Body of pancreas (tissue), 4 donors: ENCODE measurements at regions not wholly inside any gene's neighbourhood (a gene's known extent, or its start where the extent isn't known, plus 50 kb on each side); places are given as distances from the start of the nearest gene placed in this dataset.

Experiments
- POLR2A ChIP-seq, 3 donors: fragments of 450-650 bp; IDR thresholded peaks; one replicate each; pipeline ENCODE4 v1.6.1; 2016; ENCODE audit warnings: antibody characterized with exemption in 3 of 3, mild to moderate bottlenecking in 2 of 3
- TF ChIP-seq, protein P1 (sequence below), 7 experiments: fragments of 450-650 bp in 4 of 7; fragments of 200-600 bp in 3 of 7; sonication (generic) in 3 of 7; IDR thresholded peaks; one replicate each; pipeline ENCODE4 v1.5.1; 2016 to 2019; ENCODE audit warnings: antibody characterized with exemption in 7 of 7

DNA sequence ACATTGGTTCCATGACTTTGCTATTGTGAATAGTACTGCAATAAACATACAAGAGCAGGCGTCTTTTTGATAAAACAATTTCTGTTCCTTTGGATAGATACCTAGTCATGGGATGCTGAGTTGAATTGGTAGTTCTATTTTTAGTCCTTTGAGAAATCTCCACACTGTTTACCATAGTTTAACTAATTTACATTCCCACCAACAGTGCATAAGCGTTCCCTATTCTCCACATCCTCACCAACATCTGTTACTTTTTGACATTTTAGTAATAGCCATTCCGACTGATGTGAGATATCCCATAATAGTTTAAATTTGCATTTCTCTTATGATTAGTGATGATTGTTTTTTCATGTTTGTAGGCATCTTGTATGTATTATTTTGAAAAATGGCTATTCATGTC lies 707.0 kb downstream of the SORCS1 start:
- TF ChIP-seq, protein P1, sequence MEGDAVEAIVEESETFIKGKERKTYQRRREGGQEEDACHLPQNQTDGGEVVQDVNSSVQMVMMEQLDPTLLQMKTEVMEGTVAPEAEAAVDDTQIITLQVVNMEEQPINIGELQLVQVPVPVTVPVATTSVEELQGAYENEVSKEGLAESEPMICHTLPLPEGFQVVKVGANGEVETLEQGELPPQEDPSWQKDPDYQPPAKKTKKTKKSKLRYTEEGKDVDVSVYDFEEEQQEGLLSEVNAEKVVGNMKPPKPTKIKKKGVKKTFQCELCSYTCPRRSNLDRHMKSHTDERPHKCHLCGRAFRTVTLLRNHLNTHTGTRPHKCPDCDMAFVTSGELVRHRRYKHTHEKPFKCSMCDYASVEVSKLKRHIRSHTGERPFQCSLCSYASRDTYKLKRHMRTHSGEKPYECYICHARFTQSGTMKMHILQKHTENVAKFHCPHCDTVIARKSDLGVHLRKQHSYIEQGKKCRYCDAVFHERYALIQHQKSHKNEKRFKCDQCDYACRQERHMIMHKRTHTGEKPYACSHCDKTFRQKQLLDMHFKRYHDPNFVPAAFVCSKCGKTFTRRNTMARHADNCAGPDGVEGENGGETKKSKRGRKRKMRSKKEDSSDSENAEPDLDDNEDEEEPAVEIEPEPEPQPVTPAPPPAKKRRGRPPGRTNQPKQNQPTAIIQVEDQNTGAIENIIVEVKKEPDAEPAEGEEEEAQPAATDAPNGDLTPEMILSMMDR (IDR thresholded peaks at IDR 0.05), result no peak
- no peak for TF ChIP-seq POLR2A (IDR thresholded peaks at IDR 0.05)
